HK-2 (cell line): ENCODE measurements at regions not wholly inside any gene's neighbourhood (a gene's known extent, or its start where the extent isn't known, plus 50 kb on each side); places are given as distances from the start of the nearest gene placed in this dataset.

ENCODE experiments used
- DNase-seq: peaks from one replicate; pipeline ENCODE4 v3.0.0-alpha.2; 2018; ENCODE audit not compliant: unreplicated experiment

- DNase-seq: no peak
These were observed 351.1 kb downstream of the GRXCR1 start for GRCh38 chr4:43243433-43244116.

GRCh38 chr4:43244688-43245382 lies 352.3 kb downstream of the GRXCR1 start:
- DNase-seq: no peak

GRCh38 chr4:43251841-43252240 lies 359.3 kb downstream of the GRXCR1 start:
- DNase-seq: no peak

GRCh38 chr4:43253541-43253940 lies 361.0 kb downstream of the GRXCR1 start:
- DNase-seq: no peak

- DNase-seq: no peak
These were observed 372.2 kb downstream of the GRXCR1 start for GRCh38 chr4:43264730-43265129.

GRCh38 chr4:43271946-43272345 lies 379.4 kb downstream of the GRXCR1 start:
- no peak for DNase-seq

- no peak for DNase-seq
These were observed 381.9 kb downstream of the GRXCR1 start for GRCh38 chr4:43274376-43274775.

GRCh38 chr4:43275779-43276178 lies 383.3 kb downstream of the GRXCR1 start:
- no peak for DNase-seq

GRCh38 chr4:43276321-43276720 lies 383.8 kb downstream of the GRXCR1 start:
- DNase-seq: no peak

- DNase-seq: no peak
These were observed 384.5 kb downstream of the GRXCR1 start for GRCh38 chr4:43277003-43277402.

- no peak for DNase-seq
These were observed 390.0 kb downstream of the GRXCR1 start for GRCh38 chr4:43282534-43282933.

- no peak for DNase-seq
These were observed 393.6 kb downstream of the GRXCR1 start for GRCh38 chr4:43286137-43286536.

- DNase-seq: no peak
These were observed 404.5 kb downstream of the GRXCR1 start for GRCh38 chr4:43296946-43297528.

GRCh38 chr4:43316813-43317212 lies 424.3 kb downstream of the GRXCR1 start:
- no peak for DNase-seq

GRCh38 chr4:43325220-43325967 lies 432.9 kb downstream of the GRXCR1 start:
- no peak for DNase-seq

GRCh38 chr4:43330288-43330687 lies 437.8 kb downstream of the GRXCR1 start:
- no peak for DNase-seq

- no peak for DNase-seq
These were observed 438.9 kb downstream of the GRXCR1 start for GRCh38 chr4:43331226-43332051.

GRCh38 chr4:43332052-43332425 lies 439.5 kb downstream of the GRXCR1 start:
- no peak for DNase-seq

- DNase-seq: no peak
These were observed 445.2 kb downstream of the GRXCR1 start for GRCh38 chr4:43337707-43338106.

- peak; percentile 5 for DNase-seq
These were observed 446.9 kb downstream of the GRXCR1 start for GRCh38 chr4:43339435-43339834.

- DNase-seq: no peak
These were observed 449.2 kb downstream of the GRXCR1 start for GRCh38 chr4:43341741-43342140.

GRCh38 chr4:43343298-43343697 lies 450.8 kb downstream of the GRXCR1 start:
- no peak for DNase-seq
